HepG2 (cell line): ENCODE measurements at regions not wholly inside any gene's neighbourhood (a gene's known extent, or its start where the extent isn't known, plus 50 kb on each side); places are given as distances from the start of the nearest gene placed in this dataset.

Source experiments
- ATAC-seq: fragments of 200-7000 bp; cut with Tn5 transposase; 3 replicates; pipeline ENCODE4 v1.9.1; 2020; ENCODE audit warnings: mild to moderate bottlenecking, moderate library complexity
- BruUV-seq: library from RNA; stranded (reverse); fragments of 400-500 nt; replicated peaks from 2 replicates; lab custom pipeline; 2021; lab: Mats Ljungman, UMichigan
- CTCF ChIA-PET: fragments of 300-600 bp; formaldehyde crosslinking; extraction: SDS; loops from one replicate; lab custom pipeline; 2021; ENCODE audit warnings: low total read pairs, inconsistent platforms, low intra/inter-chr PET ratio; lab: Yijun Ruan, JAX
- POLR2A ChIA-PET: fragments of 350-600 bp; sonication (Branson Sonifier 250); formaldehyde crosslinking; loops from one replicate; lab custom pipeline; 2020; ENCODE audit warnings: antibody characterized with exemption, inconsistent platforms; lab: Yijun Ruan, JAX
- DNase-seq: peaks from one replicate; pipeline ENCODE4 v3.0.0-alpha.2; 2015; ENCODE audit warnings: low spot score
- FAIRE-seq: peaks from 3 replicates; lab custom pipeline; 2011; peaks lifted over from hg19 to GRCh38; lab: Jason Lieb, UNC
- H2AFZ ChIP-seq: one replicate; pipeline ENCODE4 v1.6.1; 2011; ENCODE audit warnings: low read length, inconsistent platforms
- H3K27ac ChIP-seq: fragments of 300-600 bp; 3 replicates; pipeline ENCODE4 v1.8.0; 2011; ENCODE audit warnings: mixed run types, mild to moderate bottlenecking, mixed read lengths, low read length, inconsistent platforms; ENCODE audit not compliant: insufficient read depth; ENCODE audit errors: extremely low read length
- H3K27me3 ChIP-seq, 2 experiments: fragments of 200-600 bp in 1 of 2; 2 replicates in 1 of 2; 3 replicates in 1 of 2; pipeline versions ENCODE4 v1.6.0 to v1.8.0; 2011; ENCODE audit warnings: low read length in 2 of 2, mild to moderate bottlenecking in 2 of 2, moderate library complexity in 2 of 2, inconsistent platforms in 1 of 2; ENCODE audit not compliant: insufficient read depth in 2 of 2, control insufficient read depth in 1 of 2
- H3K36me3 ChIP-seq, 2 experiments: fragments of 200-600 bp in 1 of 2; replicated peaks in 1 of 2; 2 replicates in 1 of 2; 3 replicates in 1 of 2; pipeline versions ENCODE4 v1.5.1 to v1.8.0; 2011; ENCODE audit warnings: low read length in 2 of 2, inconsistent platforms in 1 of 2; ENCODE audit not compliant: insufficient read depth in 2 of 2, control insufficient read depth in 1 of 2
- H3K4me1 ChIP-seq: 2 replicates; pipeline ENCODE4 v1.5.1; 2012; ENCODE audit warnings: low read length, inconsistent platforms; ENCODE audit not compliant: insufficient read depth
- H3K4me2 ChIP-seq: 2 replicates; pipeline ENCODE4 v1.6.0; 2011; ENCODE audit warnings: low read depth, low read length, inconsistent platforms
- H3K4me3 ChIP-seq, 3 experiments: fragments of 200-600 bp in 1 of 3; sonication (generic), shearing (Covaris generic) in 1 of 3; replicated peaks in 1 of 3; 2 replicates each; pipeline ENCODE4 v1.5.1; 2011 to 2016; ENCODE audit warnings: low read length in 3 of 3, inconsistent platforms in 2 of 3, low read depth in 2 of 3, mild to moderate bottlenecking in 2 of 3, control low read depth in 1 of 3, mixed read lengths in 1 of 3; ENCODE audit not compliant: insufficient read depth in 1 of 3
- H3K79me2 ChIP-seq: one replicate; pipeline ENCODE4 v1.6.1; 2011; ENCODE audit warnings: low read length, inconsistent platforms; ENCODE audit not compliant: insufficient read depth
- H3K9ac ChIP-seq: 2 replicates; pipeline ENCODE4 v1.6.0; 2011; ENCODE audit warnings: mild to moderate bottlenecking, low read depth, low read length, inconsistent platforms; ENCODE audit not compliant: insufficient read depth
- H3K9me3 ChIP-seq: 2 replicates; pipeline ENCODE4 v1.5.1; 2012; ENCODE audit warnings: mild to moderate bottlenecking, low read length
- H4K20me1 ChIP-seq: 2 replicates; pipeline ENCODE4 v1.6.0; 2011; ENCODE audit warnings: inconsistent platforms, mild to moderate bottlenecking, low read length, moderate library complexity; ENCODE audit not compliant: insufficient read depth
- ATF1 ChIP-seq: IDR thresholded peaks from 2 replicates; pipeline ENCODE4 v1.6.1; 2016; ENCODE audit warnings: mild to moderate bottlenecking, control low read depth
- DDIT3 ChIP-seq: sonication (generic); formaldehyde crosslinking; IDR thresholded peaks from 2 replicates; pipeline ENCODE4 v1.4.0; 2020; ENCODE audit warnings: mild to moderate bottlenecking, missing genetic modification reagents
- E2F5 ChIP-seq: sonication (generic); formaldehyde crosslinking; conservative IDR thresholded peaks from 2 replicates; pipeline ENCODE4 v1.4.0; 2020; ENCODE audit warnings: missing genetic modification reagents
- EED ChIP-seq: sonication (generic); formaldehyde crosslinking; IDR thresholded peaks from 2 replicates; pipeline ENCODE4 v1.5.0; 2020; ENCODE audit warnings: mild to moderate bottlenecking, missing genetic modification reagents
- ERF ChIP-seq: IDR thresholded peaks from 2 replicates; pipeline ENCODE4 v1.6.1; 2018; ENCODE audit warnings: missing biosample characterization, missing genetic modification reagents
- HNF4G ChIP-seq, 2 experiments: sonication (generic) in 1 of 2; formaldehyde crosslinking in 1 of 2; IDR thresholded peaks; 2 replicates each; pipeline versions ENCODE4 v1.4.0 to v1.6.1; 2011 to 2020; ENCODE audit warnings: borderline replicate concordance in 2 of 2, low read depth in 2 of 2, mild to moderate bottlenecking in 2 of 2, low read length in 1 of 2, missing genetic modification reagents in 1 of 2, moderate library complexity in 1 of 2
- JUND ChIP-seq: sonication (generic); formaldehyde crosslinking; IDR thresholded peaks from 2 replicates; pipeline ENCODE4 v1.8.0; 2022; ENCODE audit warnings: mild to moderate bottlenecking, missing genetic modification reagents
- RFX5 ChIP-seq: IDR thresholded peaks from 2 replicates; pipeline ENCODE4 v1.6.1; 2011; ENCODE audit warnings: low read depth, low read length, improper control_type of control experiment
- RFXAP ChIP-seq: sonication (generic); formaldehyde crosslinking; IDR thresholded peaks from 2 replicates; pipeline ENCODE4 v1.4.0; 2020; ENCODE audit warnings: missing genetic modification reagents, borderline replicate concordance
- SMARCE1 ChIP-seq: fragments of 450-650 bp; IDR thresholded peaks from 2 replicates; pipeline ENCODE4 v1.6.1; 2017; ENCODE audit warnings: borderline replicate concordance
- SRY ChIP-seq: sonication (generic); formaldehyde crosslinking; IDR thresholded peaks from 2 replicates; pipeline ENCODE4 v1.8.0; 2022; ENCODE audit warnings: mild to moderate bottlenecking, missing genetic modification reagents
- THYN1 ChIP-seq: sonication (generic); formaldehyde crosslinking; IDR thresholded peaks from 2 replicates; pipeline ENCODE4 v1.8.1; 2023; ENCODE audit warnings: low read depth, mild to moderate bottlenecking, moderate library complexity, missing genetic modification reagents, borderline replicate concordance
- WIZ ChIP-seq: sonication (generic); formaldehyde crosslinking; IDR thresholded peaks from 2 replicates; pipeline ENCODE4 v1.5.1; 2020; ENCODE audit warnings: mild to moderate bottlenecking, missing genetic modification reagents
- ZNF224 ChIP-seq: sonication (generic); formaldehyde crosslinking; IDR thresholded peaks from 2 replicates; pipeline ENCODE4 v1.5.0; 2020; ENCODE audit warnings: mild to moderate bottlenecking, missing genetic modification reagents
- ZNF354B ChIP-seq: sonication (generic); formaldehyde crosslinking; IDR thresholded peaks from 2 replicates; pipeline ENCODE4 v1.8.0; 2022; ENCODE audit warnings: mild to moderate bottlenecking, missing genetic modification reagents
- ZNF432 ChIP-seq: sonication (generic); formaldehyde crosslinking; IDR thresholded peaks from 2 replicates; pipeline ENCODE4 v1.5.0; 2020; ENCODE audit warnings: missing genetic modification reagents, mild to moderate bottlenecking, borderline replicate concordance
- ZNF503 ChIP-seq: sonication (generic); formaldehyde crosslinking; IDR thresholded peaks from 2 replicates; pipeline ENCODE4 v1.4.0; 2020; ENCODE audit warnings: missing genetic modification reagents
- ZNF569 ChIP-seq: sonication (generic); formaldehyde crosslinking; IDR thresholded peaks from 2 replicates; pipeline ENCODE4 v1.5.0; 2020; ENCODE audit warnings: mild to moderate bottlenecking, missing genetic modification reagents, moderate library complexity, borderline replicate concordance
- ZNF614 ChIP-seq: IDR thresholded peaks from 2 replicates; pipeline ENCODE4 v1.6.1; 2018; ENCODE audit warnings: missing biosample characterization, missing genetic modification reagents, inconsistent platforms, borderline replicate concordance
- WGBS: methylation state at CpG from one replicate; pipeline ENCODE4 v1.1.6; 2017; ENCODE audit warnings: low lambda C conversion rate; 5-methylcytosine and 5-hydroxymethylcytosine counted together
- in situ Hi-C: cut with HindIII; loops from 2 replicates; pipeline ENCODE4 v1.10.0; 2017; ENCODE audit warnings: low pct_unique_long_range_greater_than_20kb; ENCODE audit not compliant: extremely low pct_ligation_motif_present
- intact Hi-C: fragments of 100-400 bp; cut with micrococcal nuclease; formaldehyde crosslinking; loops from one replicate; pipeline ENCODE4 v1.10.0; 2022; ENCODE audit not compliant: unreplicated experiment

DNA sequence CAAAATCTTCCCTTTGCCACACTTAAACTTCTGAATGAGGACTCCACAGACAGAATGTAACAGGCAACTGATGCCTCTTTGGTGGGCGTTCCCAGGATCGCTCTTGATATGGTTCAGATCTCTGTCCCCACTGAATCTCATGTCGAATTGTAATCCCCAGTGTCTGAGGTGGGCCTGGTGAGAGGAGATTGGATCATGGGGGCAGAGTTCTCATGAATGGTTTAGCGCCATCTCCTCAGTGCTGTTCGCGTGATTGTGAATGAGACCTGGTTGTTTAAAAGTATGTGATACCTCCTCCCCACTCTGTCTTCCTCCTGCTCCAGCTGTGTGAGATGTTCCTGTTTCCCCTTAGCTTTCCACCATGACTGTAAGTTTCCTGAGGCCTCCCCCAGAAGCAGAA, 111.1 kb upstream of the SLC66A3 start:
- Histone ChIP-seq H3K4me1 (no peaks in the 10 kb centered on the region), H4K20me1 (no peaks in the 10 kb centered on the region)
- WGBS = 30% methylated on average over 6 of the region's 6 CpGs
- ATAC-seq = no peak
- intact Hi-C loops = no loop called here
- TF ChIP-seq RFXAP (no peak), ZNF432 (CRISPR knock-in tag) (no peak), THYN1 (CRISPR knock-in tag) (no peak), DDIT3 (CRISPR knock-in tag) (no peak), SRY (CRISPR knock-in tag) (no peak), ZNF569 (CRISPR knock-in tag) (no peak), EED (CRISPR knock-in tag) (no peak), RFX5 (no peak), ZNF224 (CRISPR knock-in tag) (no peak), ZNF354B (CRISPR knock-in tag) (no peak), JUND (no peak), ZNF503 (CRISPR knock-in tag) (no peak), ERF (CRISPR knock-in tag) (no peak), SMARCE1 (no peak), ATF1 (no peak), WIZ (no peak), ZNF614 (CRISPR knock-in tag) (no peak), E2F5 (no peak), HNF4G (IDR thresholded peaks at IDR 0.05; ENCODE audit: borderline replicate concordance, low read depth, low read length) (no peak), HNF4G (CRISPR knock-in tag; IDR thresholded peaks at IDR 0.05; ENCODE audit: borderline replicate concordance, low read depth) (no peak)
- TF ChIP-seq, all 625 proteins: peak for 0
- in situ Hi-C loops = no loop called here
- no peak overlapping the region for H3K4me3 ChIP-seq
- H3K27me3 ChIP-seq = peaks cover 3 to 35% of the 10 kb centered on the region in 2 experiments; a peak in 3 of 5 replicates
- FAIRE-seq (no peak), DNase-seq (no peak)
- H3K9ac ChIP-seq = no peak overlapping the region
- peaks cover 7% of the 10 kb centered on the region; the same call in 1 of the 2 replicates for H3K9me3 ChIP-seq
- ChIA-PET POLR2A (no interaction called here), CTCF (no interaction called here)
- H3K79me2 ChIP-seq = no peaks in the 10 kb centered on the region
- BruUV-seq = no TSS peak
- no peaks in the 10 kb centered on the region for H3K36me3 ChIP-seq
- H3K27ac ChIP-seq = no peak overlapping the region
- H2AFZ ChIP-seq = no peak overlapping the region
- no peak overlapping the region for H3K4me2 ChIP-seq
